GM12874 (cell line): ENCODE measurements at regions not wholly inside any gene's neighbourhood (a gene's known extent, or its start where the extent isn't known, plus 50 kb on each side); places are given as distances from the start of the nearest gene placed in this dataset.

Source experiments
- CTCF ChIP-seq: IDR thresholded peaks from 2 replicates; pipeline ENCODE4 v1.5.1; 2011; ENCODE audit warnings: low read depth, mild to moderate bottlenecking, control low read depth, low read length, moderate library complexity; ENCODE audit not compliant: insufficient read depth

GRCh38 chr5:85488295-85488694 is 1103.6 kb upstream of the EDIL3 start:
- no peak for TF ChIP-seq CTCF

- no peak for TF ChIP-seq CTCF
Measured at GRCh38 chr5:85500869-85501268, 1116.2 kb upstream of the EDIL3 start.

GRCh38 chr5:85512896-85513295 is 1104.8 kb upstream of the COX7C start:
- no peak for TF ChIP-seq CTCF

- no peak for TF ChIP-seq CTCF
Measured at GRCh38 chr5:85515588-85515987, 1102.2 kb upstream of the COX7C start.

- TF ChIP-seq CTCF: no peak
Measured at GRCh38 chr5:85517386-85517785, 1100.4 kb upstream of the COX7C start.

- no peak for TF ChIP-seq CTCF
Measured at GRCh38 chr5:85533341-85534047, 1084.2 kb upstream of the COX7C start.

- no peak for TF ChIP-seq CTCF
Measured at GRCh38 chr5:85538362-85538761, 1079.4 kb upstream of the COX7C start.
